GM12878 (cell line): ENCODE measurements at regions not wholly inside any gene's neighbourhood (a gene's known extent, or its start where the extent isn't known, plus 50 kb on each side); places are given as distances from the start of the nearest gene placed in this dataset.

Experiments
- ATAC-seq: fragments of 200-7000 bp; cut with Tn5 transposase; 3 replicates; pipeline ENCODE4 v1.9.1; 2020; ENCODE audit warnings: mild to moderate bottlenecking, moderate library complexity
- BruUV-seq: library from RNA; stranded (reverse); fragments of 400-500 nt; replicated peaks from 2 replicates; lab custom pipeline; 2021; lab: Mats Ljungman, UMichigan
- CTCF ChIA-PET: fragments of 300-600 bp; sonication (Branson Sonifier 250); formaldehyde crosslinking; extraction: SDS; loops from one replicate; lab custom pipeline; 2021; ENCODE audit warnings: inconsistent platforms; lab: Yijun Ruan, JAX
- POLR2A ChIA-PET: fragments of 350-600 bp; formaldehyde crosslinking; extraction: SDS; loops from one replicate; lab custom pipeline; 2021; ENCODE audit warnings: inconsistent platforms; lab: Charles Lee
- RAD21 ChIA-PET: fragments of 300-600 bp; sonication (Branson Sonifier 250); formaldehyde crosslinking; loops from one replicate; lab custom pipeline; 2023; ENCODE audit warnings: antibody characterized with exemption; ENCODE audit not compliant: unreplicated experiment; lab: Charles Lee
- SMC1A ChIA-PET: fragments of 300-600 bp; sonication (Branson Sonifier 250); formaldehyde crosslinking; loops from one replicate; lab custom pipeline; 2023; ENCODE audit not compliant: unreplicated experiment, uncharacterized antibody; lab: Charles Lee
- DNase-seq: peaks from one replicate; pipeline ENCODE4 v3.0.0-alpha.2; 2011; ENCODE audit warnings: low read depth, low spot score
- FAIRE-seq: peaks from 3 replicates; lab custom pipeline; 2011; peaks lifted over from hg19 to GRCh38; lab: Jason Lieb, UNC
- H2AFZ ChIP-seq: 2 replicates; pipeline ENCODE4 v1.6.0; 2011; ENCODE audit warnings: low read depth, low read length, control low read depth; ENCODE audit not compliant: control insufficient read depth
- H3K27ac ChIP-seq: 2 replicates; pipeline ENCODE4 v1.5.1; 2011; ENCODE audit warnings: control low read depth; ENCODE audit not compliant: control insufficient read depth, insufficient read depth
- H3K27me3 ChIP-seq, 2 experiments: replicated peaks in 1 of 2; 2 replicates each; pipeline versions ENCODE4 v1.6.0 to v1.6.1; 2011; ENCODE audit warnings: low read length in 1 of 2; ENCODE audit not compliant: control insufficient read depth in 2 of 2, insufficient read depth in 2 of 2
- H3K36me3 ChIP-seq, 2 experiments: 2 replicates each; pipeline ENCODE4 v1.5.1; 2011; ENCODE audit warnings: low read length in 1 of 2; ENCODE audit not compliant: control insufficient read depth in 2 of 2, insufficient read depth in 2 of 2
- H3K4me1 ChIP-seq: 2 replicates; pipeline ENCODE4 v1.6.1; 2011; ENCODE audit warnings: mild to moderate bottlenecking, low read length, moderate library complexity, mixed read lengths; ENCODE audit not compliant: control insufficient read depth, insufficient read depth
- H3K4me2 ChIP-seq: 2 replicates; pipeline ENCODE4 v1.6.0; 2011; ENCODE audit warnings: control low read depth; ENCODE audit not compliant: control insufficient read depth, insufficient read depth
- H3K4me3 ChIP-seq: fragments of 200-600 bp; sonication (generic); 2 replicates; pipeline ENCODE4 v1.5.1; 2016
- H3K79me2 ChIP-seq: 2 replicates; pipeline ENCODE4 v1.6.0; 2011; ENCODE audit warnings: low read length; ENCODE audit not compliant: control insufficient read depth, insufficient read depth
- H3K9ac ChIP-seq: 2 replicates; pipeline ENCODE4 v1.8.0; 2011; ENCODE audit warnings: low read length, control low read depth, mixed read lengths; ENCODE audit not compliant: control insufficient read depth, insufficient read depth
- H3K9me3 ChIP-seq: replicated peaks from 3 replicates; pipeline ENCODE4 v1.5.1; 2011; ENCODE audit warnings: mild to moderate bottlenecking, low read length; ENCODE audit not compliant: control insufficient read depth, insufficient read depth
- H4K20me1 ChIP-seq: 2 replicates; pipeline ENCODE4 v1.6.0; 2011; ENCODE audit not compliant: control insufficient read depth, insufficient read depth
- HCFC1 ChIP-seq: fragments of 150-350 bp; IDR thresholded peaks from 2 replicates; pipeline ENCODE4 v1.6.1; 2014; ENCODE audit warnings: low read length
- HSF1 ChIP-seq: fragments of 150-350 bp; IDR thresholded peaks from 2 replicates; pipeline ENCODE4 v1.6.1; 2014; ENCODE audit warnings: mild to moderate bottlenecking, low read depth, low read length
- IRF4 ChIP-seq: IDR thresholded peaks from 2 replicates; pipeline ENCODE4 v1.6.1; 2011; ENCODE audit warnings: low read depth, low read length
- MLLT1 ChIP-seq: fragments of 450-650 bp; IDR thresholded peaks from 2 replicates; pipeline ENCODE4 v1.6.1; 2016; ENCODE audit warnings: mild to moderate bottlenecking
- MXI1 ChIP-seq: fragments of 150-350 bp; IDR thresholded peaks from 2 replicates; pipeline ENCODE4 v1.6.1; 2011; ENCODE audit warnings: low read depth, mild to moderate bottlenecking, inconsistent platforms, low read length, improper control_type of control experiment
- MYC ChIP-seq: IDR thresholded peaks from 2 replicates; pipeline ENCODE4 v1.6.1; 2011; ENCODE audit warnings: mild to moderate bottlenecking, low read length, moderate library complexity, inconsistent platforms; ENCODE audit not compliant: insufficient read depth, insufficient replicate concordance, insufficient read length, severe bottlenecking
- NR2C1 ChIP-seq: fragments of 450-650 bp; IDR thresholded peaks from 2 replicates; pipeline ENCODE4 v1.6.1; 2017; ENCODE audit warnings: antibody characterized with exemption, mild to moderate bottlenecking, moderate library complexity
- POLR2AphosphoS2 ChIP-seq: IDR thresholded peaks from 2 replicates; pipeline ENCODE4 v1.6.1; 2011; ENCODE audit warnings: low read depth, mild to moderate bottlenecking, low read length, improper control_type of control experiment, moderate library complexity
- POLR2AphosphoS5 ChIP-seq: IDR thresholded peaks from 2 replicates; pipeline ENCODE4 v1.6.1; 2011; ENCODE audit warnings: mild to moderate bottlenecking, low read length, inconsistent platforms
- RBBP5 ChIP-seq: fragments of 200-600 bp; sonication (generic); conservative IDR thresholded peaks from 2 replicates; pipeline ENCODE4 v1.6.1; 2016
- RUNX3 ChIP-seq: IDR thresholded peaks from 2 replicates; pipeline ENCODE4 v1.6.1; 2012; ENCODE audit warnings: low read length, inconsistent platforms
- SIX5 ChIP-seq: IDR thresholded peaks from 2 replicates; pipeline ENCODE4 v1.6.1; 2011; ENCODE audit warnings: mild to moderate bottlenecking, low read depth, low read length, moderate library complexity; ENCODE audit not compliant: severe bottlenecking
- SMAD5 ChIP-seq: IDR thresholded peaks from 2 replicates; pipeline ENCODE4 v1.6.1; 2016; ENCODE audit warnings: antibody characterized with exemption, low read depth
- SPI1 ChIP-seq: IDR thresholded peaks from 2 replicates; pipeline ENCODE4 v1.6.1; 2011; ENCODE audit warnings: low read depth, mild to moderate bottlenecking, low read length, moderate library complexity, borderline replicate concordance; ENCODE audit not compliant: insufficient read depth
- USF1 ChIP-seq: IDR thresholded peaks from 2 replicates; pipeline ENCODE4 v1.6.1; 2011; ENCODE audit warnings: borderline replicate concordance, low read depth, mild to moderate bottlenecking, moderate library complexity, mixed read lengths, low read length; ENCODE audit not compliant: insufficient read depth; ENCODE audit errors: extremely low read length
- ZBED1 ChIP-seq: IDR thresholded peaks from 2 replicates; pipeline ENCODE4 v1.6.1; 2016; ENCODE audit warnings: borderline replicate concordance
- ZNF592 ChIP-seq: fragments of 450-650 bp; IDR thresholded peaks from 2 replicates; pipeline ENCODE4 v1.6.1; 2017; ENCODE audit warnings: mild to moderate bottlenecking, moderate library complexity
- WGBS: methylation state at CpG from one replicate; pipeline ENCODE4 v1.1.6; 2016; ENCODE audit warnings: low lambda C conversion rate; ENCODE audit not compliant: insufficient replicate concordance, insufficient coverage; ENCODE audit errors: missing lambda C conversion rate; 5-methylcytosine and 5-hydroxymethylcytosine counted together
- in situ Hi-C: fragments of 300-500 bp; cut with MboI; formaldehyde crosslinking; loops from 9 replicates; pipeline ENCODE4 v1.14.3; 2018; ENCODE audit warnings: mixed read lengths
- intact Hi-C: fragments of 100-400 bp; cut with micrococcal nuclease; formaldehyde crosslinking; loops from one replicate; pipeline ENCODE4 v1.14.2; 2022; ENCODE audit not compliant: unreplicated experiment

- TF ChIP-seq MYC = no peak
- no peak for TF ChIP-seq RUNX3
- TF ChIP-seq HCFC1 = no peak
- TF ChIP-seq SIX5 = no peak
- no peak for TF ChIP-seq SMAD5
- TF ChIP-seq HSF1 = no peak
Observed at GRCh38 chr10:31753681-31754080, 174.9 kb downstream of the ARHGAP12 start (continued).

GRCh38 chr10:31752170-31752569, 176.5 kb downstream of the ARHGAP12 start:
- no peaks in the 10 kb centered on the region for H3K27me3 ChIP-seq
- H3K79me2 ChIP-seq = no peaks in the 10 kb centered on the region
- H3K4me2 ChIP-seq = no peak overlapping the region
- DNase-seq (no peak), FAIRE-seq (no peak), ATAC-seq (no peak)
- ChIA-PET POLR2A (no interaction called here), CTCF (interaction anchor here (0.7 kb wide), 1 partner anchor 61 kb away, joined by 4 read pairs; no protein-coding TSS in a partner anchor), RAD21 (no interaction called here), SMC1A (interaction anchor here (0.5 to 1.5 kb wide), 2 partner anchors 17 to 131 kb away, joined by 3 to 4 read pairs; no protein-coding TSS in a partner anchor)
- intact Hi-C loops (loop anchor here (10.0 kb wide), 1 partner anchor 147 kb away; no protein-coding TSS in a partner anchor), in situ Hi-C loops (no loop called here)
- BruUV-seq = no TSS peak
- no peak overlapping the region for H3K9ac ChIP-seq
- 95% methylated on average over 1 of the region's 1 CpG for whole genome bisulfite sequencing
- H3K4me3 ChIP-seq = no peak overlapping the region
- H4K20me1 ChIP-seq = no peaks in the 10 kb centered on the region
- no peaks in the 10 kb centered on the region for H3K36me3 ChIP-seq
- no peak overlapping the region for H3K27ac ChIP-seq
- no peak overlapping the region for H2AFZ ChIP-seq
- H3K9me3 ChIP-seq = no peaks in the 10 kb centered on the region
- H3K4me1 ChIP-seq = peaks cover 3% of the 10 kb centered on the region
- no peak for TF ChIP-seq ZBED1
- TF ChIP-seq RBBP5 = no peak
- no peak for TF ChIP-seq NR2C1
- TF ChIP-seq SPI1 = no peak
- TF ChIP-seq POLR2AphosphoS5 = no peak
- no peak for TF ChIP-seq MXI1
- TF ChIP-seq MLLT1 = no peak
- TF ChIP-seq ZNF592 = no peak
- TF ChIP-seq USF1 = no peak
- TF ChIP-seq IRF4 = no peak
- no peak for TF ChIP-seq POLR2AphosphoS2
